Suprapubic skin (tissue), 4 donors: ENCODE measurements at regions not wholly inside any gene's neighbourhood (a gene's known extent, or its start where the extent isn't known, plus 50 kb on each side); places are given as distances from the start of the nearest gene placed in this dataset.
A peak's percentile ranks its signal among the peaks of the same experiment; 100 is the strongest.
"Not testable (repeated sequence)": the region's sequence is repeated elsewhere in the genome, so short reads cannot be mapped to it uniquely, and the experiment has no call there.

Experiments used
- DNase-seq, 2 donors: peaks; one replicate each; pipeline ENCODE4 v3.0.0-alpha.2; 2019; ENCODE audit warnings: low spot score in 2 of 2
- H3K27ac ChIP-seq: fragments of 200-600 bp; sonication (generic); one replicate; pipeline ENCODE4 v1.5.1; 2019
- H3K27me3 ChIP-seq: fragments of 200-600 bp; sonication (generic); one replicate; pipeline ENCODE4 v1.5.1; 2019
- H3K36me3 ChIP-seq: fragments of 200-600 bp; sonication (generic); one replicate; pipeline ENCODE4 v1.5.1; 2019
- H3K4me1 ChIP-seq: fragments of 200-600 bp; sonication (generic); one replicate; pipeline ENCODE4 v1.5.1; 2019
- H3K4me3 ChIP-seq: fragments of 200-600 bp; sonication (generic); one replicate; pipeline ENCODE4 v1.5.1; 2019; ENCODE audit warnings: mild to moderate bottlenecking
- H3K9me3 ChIP-seq: fragments of 200-600 bp; sonication (generic); one replicate; pipeline ENCODE4 v1.5.1; 2019
- EP300 ChIP-seq: sonication (generic); formaldehyde crosslinking; IDR thresholded peaks from one replicate; pipeline ENCODE4 v1.6.1; 2017; ENCODE audit warnings: antibody characterized with exemption
- POLR2A ChIP-seq, 2 donors: fragments of 450-650 bp; IDR thresholded peaks; one replicate each; pipeline ENCODE4 v1.6.1; 2017; ENCODE audit warnings: antibody characterized with exemption in 2 of 2, mild to moderate bottlenecking in 2 of 2, moderate library complexity in 2 of 2
- POLR2AphosphoS5 ChIP-seq, 3 donors: sonication (generic); formaldehyde crosslinking; IDR thresholded peaks; one replicate each; pipeline ENCODE4 v1.6.1; 2017; ENCODE audit warnings: antibody characterized with exemption in 3 of 3
- WGBS: methylation state at CpG from one replicate; pipeline ENCODE4 v1.1.5; 2018; 5-methylcytosine and 5-hydroxymethylcytosine counted together
- TF ChIP-seq, protein P1 (sequence below), 2 donors: fragments of 200-600 bp in 1 of 2; fragments of 450-650 bp in 1 of 2; sonication (generic) in 1 of 2; IDR thresholded peaks; one replicate each; pipeline ENCODE4 v1.5.1; 2016 to 2019; ENCODE audit warnings: antibody characterized with exemption in 2 of 2, mild to moderate bottlenecking in 1 of 2, moderate library complexity in 1 of 2

DNA sequence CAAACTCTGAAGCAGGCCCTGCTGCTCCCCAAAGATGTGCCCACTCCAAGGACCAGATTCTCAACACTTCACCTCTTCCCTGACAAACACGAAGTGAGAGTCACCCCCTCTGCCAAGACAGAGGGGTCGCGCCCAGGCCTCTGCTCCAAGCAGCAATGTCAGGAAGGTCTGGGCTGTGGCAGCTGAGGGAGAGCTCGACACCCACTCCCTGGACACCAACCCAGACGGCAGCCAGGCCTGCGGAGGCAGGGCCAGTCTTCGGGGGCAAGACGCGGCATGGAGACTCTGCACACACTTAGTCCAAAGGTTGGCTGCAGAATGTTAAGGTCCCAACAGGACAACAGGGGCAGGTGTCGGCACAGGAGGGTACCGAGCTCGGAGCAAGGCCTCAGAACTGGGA, 144.2 kb downstream of the DLL1 start:
- DNase-seq, result peak in 1 of 2 donors; percentile 46
- Histone ChIP-seq H3K27ac (no peak overlapping the region), H3K27me3 (peaks cover 15% of the 10 kb centered on the region), H3K4me1 (peaks cover 5% of the 10 kb centered on the region), H3K9me3 (no peaks in the 10 kb centered on the region), H3K4me3 (no peak overlapping the region), H3K36me3 (no peaks in the 10 kb centered on the region)
- 60% methylated on average over 3 of the region's 12 CpGs for WGBS
- TF ChIP-seq POLR2AphosphoS5 (IDR thresholded peaks at IDR 0.05) (no peak), POLR2A (IDR thresholded peaks at IDR 0.05) (no peak), EP300 (no peak)
- TF ChIP-seq, protein P1, sequence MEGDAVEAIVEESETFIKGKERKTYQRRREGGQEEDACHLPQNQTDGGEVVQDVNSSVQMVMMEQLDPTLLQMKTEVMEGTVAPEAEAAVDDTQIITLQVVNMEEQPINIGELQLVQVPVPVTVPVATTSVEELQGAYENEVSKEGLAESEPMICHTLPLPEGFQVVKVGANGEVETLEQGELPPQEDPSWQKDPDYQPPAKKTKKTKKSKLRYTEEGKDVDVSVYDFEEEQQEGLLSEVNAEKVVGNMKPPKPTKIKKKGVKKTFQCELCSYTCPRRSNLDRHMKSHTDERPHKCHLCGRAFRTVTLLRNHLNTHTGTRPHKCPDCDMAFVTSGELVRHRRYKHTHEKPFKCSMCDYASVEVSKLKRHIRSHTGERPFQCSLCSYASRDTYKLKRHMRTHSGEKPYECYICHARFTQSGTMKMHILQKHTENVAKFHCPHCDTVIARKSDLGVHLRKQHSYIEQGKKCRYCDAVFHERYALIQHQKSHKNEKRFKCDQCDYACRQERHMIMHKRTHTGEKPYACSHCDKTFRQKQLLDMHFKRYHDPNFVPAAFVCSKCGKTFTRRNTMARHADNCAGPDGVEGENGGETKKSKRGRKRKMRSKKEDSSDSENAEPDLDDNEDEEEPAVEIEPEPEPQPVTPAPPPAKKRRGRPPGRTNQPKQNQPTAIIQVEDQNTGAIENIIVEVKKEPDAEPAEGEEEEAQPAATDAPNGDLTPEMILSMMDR (IDR thresholded peaks at IDR 0.05), result no peak

DNA sequence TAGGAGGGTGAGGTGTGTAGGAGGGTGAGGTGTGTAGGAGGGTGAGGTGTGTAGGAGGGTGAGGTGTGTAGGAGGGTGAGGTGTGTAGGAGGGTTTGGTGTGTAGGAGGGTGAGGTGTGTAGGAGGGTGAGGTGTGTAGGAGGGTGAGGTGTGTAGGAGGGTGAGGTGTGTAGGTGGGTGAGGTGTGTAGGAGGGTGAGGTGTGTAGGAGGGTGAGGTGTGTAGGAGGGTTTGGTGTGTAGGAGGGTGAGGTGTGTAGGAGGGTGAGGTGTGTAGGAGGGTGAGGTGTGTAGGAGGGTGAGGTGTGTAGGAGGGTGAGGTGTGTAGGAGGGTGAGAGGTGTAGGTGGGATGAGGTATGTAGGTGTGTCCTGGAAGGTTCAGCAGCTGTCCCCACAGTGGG, 144.7 kb downstream of the DLL1 start:
- H3K27me3 ChIP-seq, result peaks cover 13% of the 10 kb centered on the region
- not testable (repeated sequence) for H3K36me3 ChIP-seq, H3K27ac ChIP-seq, H3K4me3 ChIP-seq, DNase-seq, H3K4me1 ChIP-seq, H3K9me3 ChIP-seq

DNA sequence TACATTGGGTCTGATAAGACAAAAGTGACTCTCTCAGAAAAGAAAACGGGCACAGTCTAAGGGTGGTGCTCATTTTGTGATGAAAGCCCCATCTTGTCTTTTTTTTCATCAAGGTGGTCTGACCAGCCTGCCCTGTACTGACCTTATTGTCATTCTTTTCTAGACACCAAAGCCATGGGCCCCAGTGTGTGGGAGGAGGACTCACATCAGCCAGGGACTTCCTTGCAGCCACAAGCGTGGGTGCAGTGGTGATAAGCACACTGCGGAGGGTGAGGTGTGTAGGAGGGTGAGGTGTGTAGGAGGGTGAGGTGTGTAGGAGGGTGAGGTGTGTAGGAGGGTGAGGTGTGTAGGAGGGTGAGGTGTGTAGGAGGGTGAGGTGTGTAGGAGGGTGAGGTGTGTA, 145.2 kb downstream of the DLL1 start:
- not testable (repeated sequence) for H3K4me1 ChIP-seq, H3K36me3 ChIP-seq, H3K27ac ChIP-seq, H3K9me3 ChIP-seq, H3K4me3 ChIP-seq
- H3K27me3 ChIP-seq, result peaks cover 11% of the 10 kb centered on the region
- DNase-seq, result peak in 1 of 2 donors; percentile 36
- WGBS, result 35% methylated on average over 3 of the region's 3 CpGs

DNA sequence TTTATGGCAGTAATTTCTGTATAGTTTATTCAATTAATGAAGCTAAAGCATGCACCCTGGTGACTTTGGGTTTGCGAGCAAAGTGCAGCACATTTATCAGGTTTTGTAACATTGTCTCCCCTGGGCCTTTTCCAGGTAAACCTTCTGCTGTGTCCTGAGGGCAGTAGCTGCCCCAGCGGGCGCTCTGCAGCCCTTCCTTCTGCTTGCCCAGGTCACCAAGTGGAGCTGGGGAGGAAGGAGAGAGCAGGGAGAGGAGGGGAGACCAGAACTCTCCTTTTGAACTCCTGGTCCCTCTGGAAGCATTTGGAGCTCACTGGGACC, 145.6 kb downstream of the DLL1 start:
- no peak for TF ChIP-seq POLR2A (IDR thresholded peaks at IDR 0.05)
- TF ChIP-seq, protein P1 (IDR thresholded peaks at IDR 0.05), result no peak
- no peak for TF ChIP-seq POLR2AphosphoS5 (IDR thresholded peaks at IDR 0.05)
- no peak for TF ChIP-seq EP300
- WGBS, result 56% methylated on average over 3 of the region's 3 CpGs
- peak in 1 of 2 donors; percentile 17 for DNase-seq
- Histone ChIP-seq H3K27me3 (peaks cover 9% of the 10 kb centered on the region), H3K36me3 (no peaks in the 10 kb centered on the region), H3K27ac (no peak overlapping the region), H3K4me3 (no peak overlapping the region), H3K9me3 (no peaks in the 10 kb centered on the region), H3K4me1 (peaks cover 4% of the 10 kb centered on the region)

DNA sequence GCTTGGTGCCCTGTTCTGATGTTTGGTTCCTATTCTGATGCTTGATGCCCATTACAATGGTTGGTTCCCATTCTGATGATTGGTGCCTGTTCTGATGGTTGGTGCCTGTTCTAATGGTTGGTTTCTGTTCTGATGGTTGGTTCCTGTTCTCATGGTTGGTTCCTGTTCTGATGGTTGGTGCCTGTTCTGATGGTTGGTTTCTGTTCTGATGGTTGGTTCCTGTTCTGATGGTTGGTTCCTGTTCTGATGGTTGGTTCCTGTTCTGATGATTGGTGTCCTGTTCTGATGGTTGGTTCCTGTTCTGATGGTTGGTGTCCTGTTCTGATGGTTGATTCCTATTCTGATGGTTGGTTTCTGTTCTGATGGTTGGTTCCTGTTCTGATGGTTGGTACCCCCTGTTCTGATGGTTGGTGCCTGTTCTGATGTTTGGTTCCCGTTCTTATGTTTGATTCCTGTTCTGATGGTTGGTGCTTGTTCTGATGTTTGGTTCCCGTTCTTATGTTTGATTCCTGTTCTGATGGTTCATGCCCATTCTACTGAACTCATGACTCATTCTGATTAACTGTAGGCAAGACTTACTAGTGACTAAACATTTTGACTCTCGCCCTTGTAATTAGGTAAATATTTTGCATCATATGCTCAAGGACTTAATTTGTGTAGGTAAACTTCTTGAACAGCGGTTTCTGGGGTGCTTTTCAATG, 146.2 kb downstream of the DLL1 start:
- H3K4me3 ChIP-seq, result no peak overlapping the region
- no peaks in the 10 kb centered on the region for H3K9me3 ChIP-seq
- TF ChIP-seq, protein P1 (IDR thresholded peaks at IDR 0.05), result no peak
- TF ChIP-seq EP300 (no peak), POLR2AphosphoS5 (IDR thresholded peaks at IDR 0.05) (no peak), POLR2A (IDR thresholded peaks at IDR 0.05) (no peak)
- no peaks in the 10 kb centered on the region for H3K36me3 ChIP-seq
- H3K27ac ChIP-seq, result no peak overlapping the region
- no peak for DNase-seq
- 59% methylated on average over 4 of the region's 4 CpGs for WGBS
- H3K4me1 ChIP-seq, result peaks cover 4% of the 10 kb centered on the region
- H3K27me3 ChIP-seq, result peaks cover 7% of the 10 kb centered on the region

DNA sequence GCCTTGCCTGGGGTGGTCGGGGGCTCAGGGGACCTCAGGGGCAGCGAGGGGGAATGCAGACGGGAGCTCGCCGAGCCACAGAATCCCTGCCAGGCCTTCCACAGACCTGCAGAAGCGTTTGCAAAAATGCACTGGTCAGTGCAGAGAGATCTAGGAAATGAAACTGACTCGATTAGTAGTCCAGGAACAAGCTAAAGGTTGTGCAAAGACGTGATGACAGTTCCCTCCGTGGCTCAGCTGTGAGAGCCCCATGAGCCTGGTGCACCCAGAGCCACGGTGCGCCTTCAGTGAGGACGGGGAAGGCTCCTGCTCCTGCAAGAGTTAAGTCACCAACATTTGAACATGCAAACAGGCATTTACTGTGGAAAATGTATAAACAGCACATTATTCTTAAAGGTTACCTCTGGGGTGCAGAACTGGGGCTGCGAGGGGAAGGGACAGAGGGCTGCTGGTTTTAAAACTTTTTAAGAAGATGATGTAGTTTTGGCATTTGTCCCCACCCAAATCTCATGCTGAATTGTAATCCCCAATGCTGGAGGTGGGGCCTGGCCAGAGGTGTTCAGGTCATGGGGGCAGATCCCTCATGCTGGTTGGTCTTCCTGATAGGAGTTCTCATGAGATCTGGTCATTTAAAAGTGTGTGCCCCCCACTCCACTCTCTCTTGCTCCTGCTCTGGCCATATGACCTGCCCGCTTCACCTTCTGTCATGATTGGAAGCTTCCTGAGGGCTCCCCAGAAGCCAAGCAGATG, 147.3 kb downstream of the DLL1 start:
- Histone ChIP-seq H3K4me1 (peaks cover 4% of the 10 kb centered on the region), H3K27me3 (peaks cover 7% of the 10 kb centered on the region), H3K36me3 (no peaks in the 10 kb centered on the region), H3K4me3 (no peak overlapping the region), H3K27ac (no peak overlapping the region), H3K9me3 (no peaks in the 10 kb centered on the region)
- WGBS, result 80% methylated on average over 14 of the region's 14 CpGs
- DNase-seq, result peak; percentile 26 to 38
- TF ChIP-seq, protein P1 (IDR thresholded peaks at IDR 0.05), result no peak
- TF ChIP-seq POLR2AphosphoS5 (IDR thresholded peaks at IDR 0.05) (no peak), POLR2A (IDR thresholded peaks at IDR 0.05) (no peak), EP300 (no peak)
